Vagina (tissue), 2 donors: ENCODE measurements at regions not wholly inside any gene's neighbourhood (a gene's known extent, or its start where the extent isn't known, plus 50 kb on each side); places are given as distances from the start of the nearest gene placed in this dataset.

Source experiments
- DNase-seq, 2 donors: peaks; one replicate each; pipeline ENCODE4 v3.0.0-alpha.2; 2017; ENCODE audit errors: extremely low spot score in 2 of 2
- H3K27ac ChIP-seq: fragments of 200-600 bp; sonication (generic); one replicate; pipeline ENCODE4 v1.5.1; 2019
- H3K27me3 ChIP-seq: fragments of 200-600 bp; sonication (generic); one replicate; pipeline ENCODE4 v1.5.1; 2019
- H3K36me3 ChIP-seq, 2 donors: fragments of 200-600 bp; sonication (generic); one replicate each; pipeline ENCODE4 v1.5.1; 2017 to 2019
- H3K4me1 ChIP-seq: fragments of 200-600 bp; sonication (generic); one replicate; pipeline ENCODE4 v1.5.1; 2019
- H3K4me3 ChIP-seq, 2 donors: fragments of 200-600 bp; sonication (generic); 1 replicate in 1 of 2; 2 replicates in 1 of 2; pipeline ENCODE4 v1.5.1; 2016 to 2019
- H3K9me3 ChIP-seq: fragments of 200-600 bp; sonication (generic); one replicate; pipeline ENCODE4 v1.5.1; 2019
- POLR2A ChIP-seq, 2 donors: fragments of 450-650 bp; IDR thresholded peaks; one replicate each; pipeline ENCODE4 v1.6.1; 2017; ENCODE audit warnings: antibody characterized with exemption in 2 of 2, mild to moderate bottlenecking in 2 of 2, moderate library complexity in 2 of 2
- POLR2AphosphoS5 ChIP-seq, 2 donors: sonication (generic); formaldehyde crosslinking; IDR thresholded peaks; one replicate each; pipeline ENCODE4 v1.9.0; 2017; ENCODE audit warnings: antibody characterized with exemption in 2 of 2, mild to moderate bottlenecking in 2 of 2, low read depth in 1 of 2; ENCODE audit not compliant: insufficient read depth in 1 of 2
- intact Hi-C: fragments of 100-400 bp; cut with DNase I; formaldehyde crosslinking; loops from one replicate; pipeline ENCODE4 v1.15.1; 2023
- TF ChIP-seq, protein P1 (sequence below), 3 experiments: fragments of 450-650 bp in 2 of 3; fragments of 200-600 bp in 1 of 3; sonication (generic) in 1 of 3; IDR thresholded peaks; one replicate each; pipeline ENCODE4 v1.5.1; 2017 to 2019; ENCODE audit warnings: antibody characterized with exemption in 3 of 3, mild to moderate bottlenecking in 2 of 3, moderate library complexity in 2 of 3

DNA sequence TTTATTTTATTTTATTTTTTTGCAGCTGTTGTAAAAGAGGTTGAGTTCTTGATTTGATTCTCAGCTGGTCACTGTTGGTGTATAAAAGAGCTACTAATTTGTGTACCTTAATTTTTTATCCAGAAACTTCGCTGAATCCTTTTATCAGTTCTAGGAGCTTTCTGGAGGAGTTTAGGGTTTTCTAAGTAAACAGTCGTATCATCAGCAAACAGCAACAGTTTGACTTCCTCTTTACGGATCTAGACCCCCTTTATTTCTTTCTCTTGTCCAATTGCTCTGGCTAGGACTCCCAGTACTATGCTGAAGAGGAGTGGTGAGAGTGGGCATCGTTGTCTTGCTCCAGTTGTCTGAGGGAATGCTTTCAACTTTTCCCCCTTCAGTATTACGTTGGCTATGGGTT, 165.8 kb upstream of the KCNMB2 start:
- TF ChIP-seq POLR2A (IDR thresholded peaks at IDR 0.05) (no peak), POLR2AphosphoS5 (IDR thresholded peaks at IDR 0.05; ENCODE audit: insufficient read depth in 1 of 2, low read depth in 1 of 2) (no peak)
- DNase-seq: no peak
- H3K27ac ChIP-seq: no peak overlapping the region
- intact Hi-C loops: no loop called here
- no peaks in the 10 kb centered on the region for H3K36me3 ChIP-seq
- H3K9me3 ChIP-seq: no peaks in the 10 kb centered on the region
- no peak overlapping the region for H3K4me3 ChIP-seq
- no peaks in the 10 kb centered on the region for H3K27me3 ChIP-seq
- H3K4me1 ChIP-seq: peaks cover 6% of the 10 kb centered on the region

DNA sequence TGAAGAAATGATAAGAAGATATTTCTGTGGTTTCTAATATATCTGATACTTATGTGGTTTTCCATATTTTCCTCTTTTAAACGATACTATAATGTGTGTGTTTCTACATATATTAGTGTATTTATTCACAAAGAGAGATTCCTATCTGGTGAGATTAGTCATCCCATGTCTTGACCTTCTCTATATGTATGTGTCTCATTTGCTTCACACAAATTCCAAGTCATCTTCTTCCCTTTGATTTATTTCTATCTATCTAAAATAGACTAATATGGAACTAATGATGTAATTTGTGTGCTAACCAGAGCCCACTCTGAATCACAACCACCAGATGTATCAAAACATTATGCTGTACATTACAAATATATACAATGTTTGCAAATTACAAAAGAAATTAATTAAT, 154.7 kb upstream of the KCNMB2 start:
- TF ChIP-seq, protein P1, sequence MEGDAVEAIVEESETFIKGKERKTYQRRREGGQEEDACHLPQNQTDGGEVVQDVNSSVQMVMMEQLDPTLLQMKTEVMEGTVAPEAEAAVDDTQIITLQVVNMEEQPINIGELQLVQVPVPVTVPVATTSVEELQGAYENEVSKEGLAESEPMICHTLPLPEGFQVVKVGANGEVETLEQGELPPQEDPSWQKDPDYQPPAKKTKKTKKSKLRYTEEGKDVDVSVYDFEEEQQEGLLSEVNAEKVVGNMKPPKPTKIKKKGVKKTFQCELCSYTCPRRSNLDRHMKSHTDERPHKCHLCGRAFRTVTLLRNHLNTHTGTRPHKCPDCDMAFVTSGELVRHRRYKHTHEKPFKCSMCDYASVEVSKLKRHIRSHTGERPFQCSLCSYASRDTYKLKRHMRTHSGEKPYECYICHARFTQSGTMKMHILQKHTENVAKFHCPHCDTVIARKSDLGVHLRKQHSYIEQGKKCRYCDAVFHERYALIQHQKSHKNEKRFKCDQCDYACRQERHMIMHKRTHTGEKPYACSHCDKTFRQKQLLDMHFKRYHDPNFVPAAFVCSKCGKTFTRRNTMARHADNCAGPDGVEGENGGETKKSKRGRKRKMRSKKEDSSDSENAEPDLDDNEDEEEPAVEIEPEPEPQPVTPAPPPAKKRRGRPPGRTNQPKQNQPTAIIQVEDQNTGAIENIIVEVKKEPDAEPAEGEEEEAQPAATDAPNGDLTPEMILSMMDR (IDR thresholded peaks at IDR 0.05): no peak
- TF ChIP-seq POLR2A (IDR thresholded peaks at IDR 0.05) (no peak), POLR2AphosphoS5 (IDR thresholded peaks at IDR 0.05; ENCODE audit: insufficient read depth in 1 of 2, low read depth in 1 of 2) (no peak)
- H3K4me3 ChIP-seq: no peak overlapping the region
- no peaks in the 10 kb centered on the region for H3K36me3 ChIP-seq
- H3K27ac ChIP-seq: no peak overlapping the region
- H3K27me3 ChIP-seq: no peaks in the 10 kb centered on the region
- peaks cover 29% of the 10 kb centered on the region for H3K4me1 ChIP-seq
- intact Hi-C loops: loop anchor here (10.0 kb wide), 1 partner anchor 1327 kb away; no protein-coding TSS in a partner anchor
- no peak for DNase-seq
- no peaks in the 10 kb centered on the region for H3K9me3 ChIP-seq

DNA sequence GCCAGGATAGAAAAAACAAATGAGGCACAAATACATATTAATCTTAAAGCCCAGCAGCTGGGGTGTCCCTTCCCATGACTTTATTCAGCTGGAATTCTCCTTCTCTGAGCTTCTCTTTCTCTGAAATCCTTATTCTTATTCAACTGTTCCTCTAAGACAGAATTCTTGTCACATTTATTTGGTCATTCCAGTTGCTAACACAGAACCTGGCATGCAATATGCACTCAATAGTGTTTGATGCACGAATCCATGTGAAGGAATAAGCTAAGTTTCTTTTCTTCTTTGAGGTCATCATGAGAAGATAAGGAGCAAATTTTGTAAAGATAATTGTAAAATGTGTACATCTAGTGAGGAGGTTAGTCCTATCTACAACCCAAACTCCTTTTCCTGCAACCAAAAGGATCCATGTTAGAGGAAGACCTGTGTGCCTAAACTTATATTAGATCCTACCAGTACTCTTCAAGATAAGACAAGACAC, 154.2 kb upstream of the KCNMB2 start:
- TF ChIP-seq, protein P1 (IDR thresholded peaks at IDR 0.05): no peak
- TF ChIP-seq POLR2A (IDR thresholded peaks at IDR 0.05) (no peak), POLR2AphosphoS5 (IDR thresholded peaks at IDR 0.05; ENCODE audit: insufficient read depth in 1 of 2, low read depth in 1 of 2) (no peak)
- Histone ChIP-seq H3K36me3 (no peaks in the 10 kb centered on the region), H3K27me3 (no peaks in the 10 kb centered on the region), H3K4me1 (peaks cover 29% of the 10 kb centered on the region), H3K4me3 (no peak overlapping the region), H3K9me3 (no peaks in the 10 kb centered on the region), H3K27ac (no peak overlapping the region)
- no peak for DNase-seq
- intact Hi-C loops: loop anchor here (10.0 kb wide), 1 partner anchor 1327 kb away; no protein-coding TSS in a partner anchor

DNA sequence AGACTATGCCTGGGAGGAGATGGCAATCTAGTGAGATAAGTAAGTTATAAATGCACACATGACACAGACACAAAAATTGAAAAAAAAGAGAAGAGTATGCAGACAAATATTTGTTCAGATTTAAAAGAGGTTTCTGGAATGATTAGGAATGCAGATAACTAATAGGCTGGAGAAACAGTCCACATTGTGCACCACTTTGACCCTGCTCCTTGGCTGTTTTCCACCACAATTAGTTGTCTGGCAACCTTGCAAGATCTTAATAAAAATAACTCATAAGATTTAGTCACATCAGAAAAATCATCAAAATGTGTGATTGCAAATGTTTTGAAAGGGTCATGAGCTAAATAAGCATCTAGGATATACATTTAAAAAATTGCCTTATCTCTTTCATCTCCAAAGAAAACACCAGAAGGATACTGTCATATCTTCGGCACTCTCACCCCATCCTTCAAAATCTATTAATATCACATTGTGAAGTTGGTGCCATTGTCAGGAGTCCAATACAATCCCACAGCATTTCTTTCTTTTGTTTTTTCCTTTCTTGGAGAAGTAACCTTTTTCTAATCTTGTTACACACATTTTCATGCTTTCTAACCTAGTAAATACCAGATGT, 153.7 kb upstream of the KCNMB2 start:
- no peaks in the 10 kb centered on the region for H3K9me3 ChIP-seq
- H3K4me3 ChIP-seq: no peak overlapping the region
- no peak for DNase-seq
- H3K27me3 ChIP-seq: no peaks in the 10 kb centered on the region
- no peak overlapping the region for H3K27ac ChIP-seq
- H3K4me1 ChIP-seq: peaks cover 29% of the 10 kb centered on the region
- TF ChIP-seq, protein P1 (IDR thresholded peaks at IDR 0.05): no peak
- TF ChIP-seq POLR2A (IDR thresholded peaks at IDR 0.05): no peak
- TF ChIP-seq POLR2AphosphoS5 (IDR thresholded peaks at IDR 0.05; ENCODE audit: insufficient read depth in 1 of 2, low read depth in 1 of 2): no peak
- intact Hi-C loops: loop anchor here (10.0 kb wide), 1 partner anchor 1328 kb away; no protein-coding TSS in a partner anchor
- H3K36me3 ChIP-seq: no peaks in the 10 kb centered on the region

DNA sequence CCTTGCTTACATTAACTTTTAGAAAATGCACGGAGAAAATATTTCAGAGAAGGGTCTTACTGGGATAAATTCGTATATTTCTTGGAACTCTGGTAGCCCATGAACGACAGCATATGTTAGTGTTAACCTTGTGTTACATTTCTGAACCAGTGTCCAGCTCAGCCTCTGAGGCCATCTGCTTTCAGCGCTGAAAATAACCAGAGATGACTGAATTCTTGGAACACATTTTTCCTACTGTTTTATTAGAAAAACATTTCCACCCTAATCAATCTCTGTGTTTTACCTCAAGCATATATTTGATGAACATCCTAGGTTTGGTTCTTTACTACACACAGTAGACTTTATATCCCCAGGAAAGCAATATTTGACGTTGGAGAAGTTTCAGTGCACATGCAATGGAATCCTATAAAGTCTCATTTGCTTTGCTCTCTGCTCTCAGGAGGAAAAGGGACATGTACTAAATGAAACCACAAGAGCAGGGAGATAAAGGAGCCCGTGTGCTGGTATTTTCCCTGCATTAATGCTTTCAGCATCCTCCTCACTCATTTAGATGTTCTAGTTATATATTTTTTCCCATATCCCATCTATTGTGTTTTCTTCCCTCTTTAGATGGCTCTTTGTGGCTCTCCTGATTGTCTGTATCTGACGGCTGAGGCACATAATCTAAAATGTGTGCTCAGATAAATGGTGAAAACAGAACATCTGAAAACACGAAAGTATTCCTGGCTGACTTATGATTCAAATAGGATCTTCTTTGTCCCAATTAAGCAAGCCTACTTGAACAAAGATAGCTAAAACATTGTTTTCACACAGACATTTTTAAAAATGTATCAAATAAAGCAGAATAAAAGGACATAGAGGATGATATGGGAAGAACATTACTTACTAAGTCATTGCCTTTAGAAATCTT, 151.7 kb upstream of the KCNMB2 start:
- no peak for DNase-seq
- intact Hi-C loops: loop anchor here (10.0 kb wide), 1 partner anchor 1330 kb away; no protein-coding TSS in a partner anchor
- H3K4me3 ChIP-seq: no peak overlapping the region
- TF ChIP-seq POLR2AphosphoS5 (IDR thresholded peaks at IDR 0.05; ENCODE audit: insufficient read depth in 1 of 2, low read depth in 1 of 2) (no peak), POLR2A (IDR thresholded peaks at IDR 0.05) (no peak)
- TF ChIP-seq, protein P1 (IDR thresholded peaks at IDR 0.05): no peak
- peaks cover 29% of the 10 kb centered on the region for H3K4me1 ChIP-seq
- no peaks in the 10 kb centered on the region for H3K9me3 ChIP-seq
- peak overlapping the region; percentile 6 for H3K27ac ChIP-seq
- no peaks in the 10 kb centered on the region for H3K36me3 ChIP-seq
- H3K27me3 ChIP-seq: no peaks in the 10 kb centered on the region
